IPS-18c (cell line): ENCODE measurements at regions not wholly inside any gene's neighbourhood (a gene's known extent, or its start where the extent isn't known, plus 50 kb on each side); places are given as distances from the start of the nearest gene placed in this dataset.

Experiments used
- H3K4me3 ChIP-seq: 2 replicates; pipeline ENCODE4 v1.7.0; 2013; ENCODE audit warnings: low read depth, mild to moderate bottlenecking, low read length, moderate library complexity; ENCODE audit not compliant: insufficient read depth
- H3K9me3 ChIP-seq: one replicate; pipeline ENCODE4 v1.6.1; 2013; ENCODE audit warnings: mild to moderate bottlenecking, low read length, moderate library complexity; ENCODE audit not compliant: control insufficient read depth, insufficient read depth

- H3K9me3 ChIP-seq, result peaks cover 10% of the 10 kb centered on the region
Measured at GRCh38 chr5:105460721-105461120, 1898.1 kb upstream of the NUDT12 start.

GRCh38 chr5:105453216-105453807, 1890.7 kb upstream of the NUDT12 start:
- Histone ChIP-seq H3K9me3 (no peaks in the 10 kb centered on the region), H3K4me3 (no peak overlapping the region)

More at GRCh38 chr5:105460721-105461120, 1898.1 kb upstream of the NUDT12 start:
- no peak overlapping the region for H3K4me3 ChIP-seq

GRCh38 chr5:105448271-105448670, 1885.7 kb upstream of the NUDT12 start:
- H3K4me3 ChIP-seq, result no peak overlapping the region
- H3K9me3 ChIP-seq, result no peaks in the 10 kb centered on the region

GRCh38 chr5:105430516-105430915, 1867.9 kb upstream of the NUDT12 start:
- Histone ChIP-seq H3K9me3 (no peaks in the 10 kb centered on the region), H3K4me3 (no peak overlapping the region)

GRCh38 chr5:105428451-105429380, 1866.1 kb upstream of the NUDT12 start:
- Histone ChIP-seq H3K9me3 (no peaks in the 10 kb centered on the region), H3K4me3 (no peak overlapping the region)

- H3K4me3 ChIP-seq, result no peak overlapping the region
- H3K9me3 ChIP-seq, result peaks cover 2% of the 10 kb centered on the region
Measured at GRCh38 chr5:105414067-105414466, 1851.5 kb upstream of the NUDT12 start.

GRCh38 chr5:105413406-105413990, 1850.9 kb upstream of the NUDT12 start:
- peaks cover 2% of the 10 kb centered on the region for H3K9me3 ChIP-seq
- H3K4me3 ChIP-seq, result no peak overlapping the region

GRCh38 chr5:105409695-105410094, 1847.1 kb upstream of the NUDT12 start:
- peaks cover 2% of the 10 kb centered on the region for H3K9me3 ChIP-seq
- H3K4me3 ChIP-seq, result no peak overlapping the region

- H3K9me3 ChIP-seq, result no peaks in the 10 kb centered on the region
Measured at GRCh38 chr5:105407200-105407599, 1844.6 kb upstream of the NUDT12 start.

GRCh38 chr5:105397749-105398148, 1835.2 kb upstream of the NUDT12 start:
- H3K9me3 ChIP-seq, result no peaks in the 10 kb centered on the region

More at GRCh38 chr5:105407200-105407599, 1844.6 kb upstream of the NUDT12 start:
- H3K4me3 ChIP-seq, result no peak overlapping the region

GRCh38 chr5:105392710-105393149, 1830.1 kb upstream of the NUDT12 start:
- Histone ChIP-seq H3K9me3 (no peaks in the 10 kb centered on the region), H3K4me3 (no peak overlapping the region)

More at GRCh38 chr5:105397749-105398148, 1835.2 kb upstream of the NUDT12 start:
- no peak overlapping the region for H3K4me3 ChIP-seq

GRCh38 chr5:105392122-105392709, 1829.6 kb upstream of the NUDT12 start:
- Histone ChIP-seq H3K4me3 (no peak overlapping the region), H3K9me3 (no peaks in the 10 kb centered on the region)

GRCh38 chr5:105380126-105380525, 1817.5 kb upstream of the NUDT12 start:
- Histone ChIP-seq H3K9me3 (no peaks in the 10 kb centered on the region), H3K4me3 (no peak overlapping the region)

GRCh38 chr5:105371169-105371568, 1808.6 kb upstream of the NUDT12 start:
- H3K9me3 ChIP-seq, result no peaks in the 10 kb centered on the region
- no peak overlapping the region for H3K4me3 ChIP-seq

- H3K9me3 ChIP-seq, result no peaks in the 10 kb centered on the region
- H3K4me3 ChIP-seq, result no peak overlapping the region
Measured at GRCh38 chr5:105350486-105351140, 1788.0 kb upstream of the NUDT12 start.

GRCh38 chr5:105331558-105331957, 1769.0 kb upstream of the NUDT12 start:
- no peak overlapping the region for H3K4me3 ChIP-seq
- no peaks in the 10 kb centered on the region for H3K9me3 ChIP-seq

- Histone ChIP-seq H3K9me3 (no peaks in the 10 kb centered on the region), H3K4me3 (no peak overlapping the region)
Measured at GRCh38 chr5:105330185-105330584, 1767.6 kb upstream of the NUDT12 start.
